ENCODE measurements at regions not wholly inside any gene's neighbourhood (a gene's known extent, or its start where the extent isn't known, plus 50 kb on each side); places are given as distances from the start of the nearest gene placed in this dataset.

DNA sequence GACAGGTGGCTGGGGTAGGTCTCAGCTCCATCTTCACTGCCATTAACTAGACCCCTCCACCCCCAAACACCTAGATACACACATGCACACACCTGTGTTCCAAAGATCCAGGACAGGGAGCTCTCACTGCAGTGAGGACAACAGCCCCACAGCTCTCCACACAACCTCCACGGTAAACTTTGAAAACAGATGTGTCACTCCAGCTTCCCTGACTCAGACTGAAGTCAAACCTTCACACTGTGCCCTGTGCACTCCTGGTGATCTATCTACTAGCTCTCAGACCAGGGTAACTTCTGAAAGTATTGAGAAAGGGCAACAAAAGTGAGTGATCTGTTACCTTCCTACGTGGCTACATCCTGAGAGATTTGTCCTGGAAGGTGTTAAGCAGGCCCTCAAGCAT is 519.8 kb downstream of the XPNPEP1 start:
- H3K36me3 ChIP-seq (ENCODE audit: insufficient read depth, low read length): no peaks in the 10 kb centered on the region
- no TSS peak for BruUV-seq (replicated peaks)
- CTCF ChIA-PET (ENCODE audit: unreplicated experiment): no interaction called here
- POLR2A ChIA-PET: interaction anchor here (0.5 kb wide), 1 partner anchor 1792 kb away, joined by 3 read pairs; no protein-coding TSS in a partner anchor
- H2AFZ ChIP-seq (ENCODE audit: low read length): no peak overlapping the region
- no peak overlapping the region for H3K27ac ChIP-seq (ENCODE audit: low read depth, low read length, poor library complexity, severe bottlenecking)
- no peaks in the 10 kb centered on the region for H4K20me1 ChIP-seq (ENCODE audit: insufficient read depth, low read length)
- no peaks in the 10 kb centered on the region for H3K4me1 ChIP-seq (ENCODE audit: insufficient read depth, low read length, poor library complexity, severe bottlenecking)
- H3K9me3 ChIP-seq (ENCODE audit: low read length): no peaks in the 10 kb centered on the region
- no peaks in the 10 kb centered on the region for H3K9me2 ChIP-seq (ENCODE audit: insufficient read depth, low read length)
- TF ChIP-seq EZH2phosphoT487 (IDR thresholded peaks at IDR 0.05; ENCODE audit: borderline replicate concordance, low read depth, low read length): no peak
- TF ChIP-seq, protein P1, sequence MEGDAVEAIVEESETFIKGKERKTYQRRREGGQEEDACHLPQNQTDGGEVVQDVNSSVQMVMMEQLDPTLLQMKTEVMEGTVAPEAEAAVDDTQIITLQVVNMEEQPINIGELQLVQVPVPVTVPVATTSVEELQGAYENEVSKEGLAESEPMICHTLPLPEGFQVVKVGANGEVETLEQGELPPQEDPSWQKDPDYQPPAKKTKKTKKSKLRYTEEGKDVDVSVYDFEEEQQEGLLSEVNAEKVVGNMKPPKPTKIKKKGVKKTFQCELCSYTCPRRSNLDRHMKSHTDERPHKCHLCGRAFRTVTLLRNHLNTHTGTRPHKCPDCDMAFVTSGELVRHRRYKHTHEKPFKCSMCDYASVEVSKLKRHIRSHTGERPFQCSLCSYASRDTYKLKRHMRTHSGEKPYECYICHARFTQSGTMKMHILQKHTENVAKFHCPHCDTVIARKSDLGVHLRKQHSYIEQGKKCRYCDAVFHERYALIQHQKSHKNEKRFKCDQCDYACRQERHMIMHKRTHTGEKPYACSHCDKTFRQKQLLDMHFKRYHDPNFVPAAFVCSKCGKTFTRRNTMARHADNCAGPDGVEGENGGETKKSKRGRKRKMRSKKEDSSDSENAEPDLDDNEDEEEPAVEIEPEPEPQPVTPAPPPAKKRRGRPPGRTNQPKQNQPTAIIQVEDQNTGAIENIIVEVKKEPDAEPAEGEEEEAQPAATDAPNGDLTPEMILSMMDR (conservative IDR thresholded peaks at IDR 0.05; ENCODE audit: low read length): no peak
- no peak for DNase-seq (ENCODE audit: low spot score)
- intact Hi-C loops (cut with micrococcal nuclease; ENCODE audit: unreplicated experiment): no loop called here
- no peak overlapping the region for H3K4me3 ChIP-seq (ENCODE audit: low read depth, low read length, poor library complexity, severe bottlenecking)
- no peak overlapping the region for H3K4me2 ChIP-seq (ENCODE audit: low read length)
- H3K79me2 ChIP-seq (ENCODE audit: insufficient read depth, low read depth, low read length): no peaks in the 10 kb centered on the region

DNA sequence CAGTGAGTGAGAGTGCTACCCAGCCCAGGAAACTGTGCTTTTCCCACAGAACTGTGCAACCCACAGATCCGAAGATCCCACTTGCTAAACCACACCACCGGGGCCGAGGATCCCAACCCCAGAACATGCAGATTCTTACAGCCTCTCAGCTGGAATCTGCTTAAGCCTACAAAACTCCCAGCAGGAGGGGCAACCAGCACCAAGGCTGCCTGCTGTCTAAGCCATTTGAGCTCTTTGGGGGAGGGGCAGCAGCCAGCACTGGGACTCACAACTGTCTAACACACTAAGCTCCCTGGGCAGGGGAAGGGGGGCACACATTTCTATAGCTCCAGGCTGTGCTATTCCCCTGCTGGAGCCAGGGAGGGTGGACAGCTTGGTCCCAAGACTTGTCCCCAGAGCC is 529.9 kb downstream of the XPNPEP1 start:
- no peak overlapping the region for H3K27ac ChIP-seq (ENCODE audit: low read depth, low read length, poor library complexity, severe bottlenecking)
- H3K79me2 ChIP-seq (ENCODE audit: insufficient read depth, low read depth, low read length): no peaks in the 10 kb centered on the region
- POLR2A ChIA-PET: no interaction called here
- H3K4me1 ChIP-seq (ENCODE audit: insufficient read depth, low read length, poor library complexity, severe bottlenecking): no peaks in the 10 kb centered on the region
- DNase-seq (ENCODE audit: low spot score): no peak
- TF ChIP-seq EZH2phosphoT487 (IDR thresholded peaks at IDR 0.05; ENCODE audit: borderline replicate concordance, low read depth, low read length): no peak
- TF ChIP-seq, protein P1 (conservative IDR thresholded peaks at IDR 0.05; ENCODE audit: low read length): no peak
- no peak overlapping the region for H3K4me2 ChIP-seq (ENCODE audit: low read length)
- H3K9me3 ChIP-seq (ENCODE audit: low read length): no peaks in the 10 kb centered on the region
- H3K9me2 ChIP-seq (ENCODE audit: insufficient read depth, low read length): no peaks in the 10 kb centered on the region
- H4K20me1 ChIP-seq (ENCODE audit: insufficient read depth, low read length): no peaks in the 10 kb centered on the region
- H3K36me3 ChIP-seq (ENCODE audit: insufficient read depth, low read length): no peaks in the 10 kb centered on the region
- H3K4me3 ChIP-seq (ENCODE audit: low read depth, low read length, poor library complexity, severe bottlenecking): no peak overlapping the region
- no peak overlapping the region for H2AFZ ChIP-seq (ENCODE audit: low read length)
- intact Hi-C loops (cut with micrococcal nuclease; ENCODE audit: unreplicated experiment): no loop called here
- CTCF ChIA-PET (ENCODE audit: unreplicated experiment): no interaction called here
- no TSS peak for BruUV-seq (replicated peaks)

DNA sequence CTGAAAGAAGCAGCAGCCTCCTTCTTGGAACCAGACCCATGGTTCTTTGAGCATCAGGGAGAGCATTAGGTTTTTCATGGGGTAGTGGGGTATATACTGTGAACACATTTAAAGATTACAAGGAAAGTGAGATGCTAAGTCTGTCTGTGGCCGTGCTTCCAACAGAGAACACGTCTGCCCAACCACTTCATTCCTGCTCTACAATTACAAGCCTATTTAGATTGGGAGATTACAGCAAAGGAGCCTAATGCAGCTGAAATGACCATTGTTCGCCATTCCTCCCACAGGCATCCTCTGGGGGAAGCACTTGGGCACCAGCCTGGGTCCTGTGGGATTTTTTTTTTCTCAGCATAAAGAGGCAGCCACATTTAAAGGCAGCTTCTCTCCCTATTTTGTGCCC is 536.4 kb downstream of the XPNPEP1 start:
- ChIA-PET POLR2A (no interaction called here), CTCF (ENCODE audit: unreplicated experiment) (no interaction called here)
- no peaks in the 10 kb centered on the region for H3K36me3 ChIP-seq (ENCODE audit: insufficient read depth, low read length)
- H2AFZ ChIP-seq (ENCODE audit: low read length): no peak overlapping the region
- no peaks in the 10 kb centered on the region for H4K20me1 ChIP-seq (ENCODE audit: insufficient read depth, low read length)
- DNase-seq (ENCODE audit: low spot score): no peak
- TF ChIP-seq, protein P1 (conservative IDR thresholded peaks at IDR 0.05; ENCODE audit: low read length): no peak
- no peak for TF ChIP-seq EZH2phosphoT487 (IDR thresholded peaks at IDR 0.05; ENCODE audit: borderline replicate concordance, low read depth, low read length)
- H3K27ac ChIP-seq (ENCODE audit: low read depth, low read length, poor library complexity, severe bottlenecking): no peak overlapping the region
- no TSS peak for BruUV-seq (replicated peaks)
- intact Hi-C loops (cut with micrococcal nuclease; ENCODE audit: unreplicated experiment): no loop called here
- H3K4me3 ChIP-seq (ENCODE audit: low read depth, low read length, poor library complexity, severe bottlenecking): no peak overlapping the region
- H3K4me2 ChIP-seq (ENCODE audit: low read length): no peak overlapping the region
- H3K4me1 ChIP-seq (ENCODE audit: insufficient read depth, low read length, poor library complexity, severe bottlenecking): no peaks in the 10 kb centered on the region
- H3K9me3 ChIP-seq (ENCODE audit: low read length): no peaks in the 10 kb centered on the region
- H3K9me2 ChIP-seq (ENCODE audit: insufficient read depth, low read length): no peaks in the 10 kb centered on the region
- no peaks in the 10 kb centered on the region for H3K79me2 ChIP-seq (ENCODE audit: insufficient read depth, low read depth, low read length)

All from OCI-LY7 (cell line).